ENCODE measurements at regions not wholly inside any gene's neighbourhood (a gene's known extent, or its start where the extent isn't known, plus 50 kb on each side); places are given as distances from the start of the nearest gene placed in this dataset.

DNA sequence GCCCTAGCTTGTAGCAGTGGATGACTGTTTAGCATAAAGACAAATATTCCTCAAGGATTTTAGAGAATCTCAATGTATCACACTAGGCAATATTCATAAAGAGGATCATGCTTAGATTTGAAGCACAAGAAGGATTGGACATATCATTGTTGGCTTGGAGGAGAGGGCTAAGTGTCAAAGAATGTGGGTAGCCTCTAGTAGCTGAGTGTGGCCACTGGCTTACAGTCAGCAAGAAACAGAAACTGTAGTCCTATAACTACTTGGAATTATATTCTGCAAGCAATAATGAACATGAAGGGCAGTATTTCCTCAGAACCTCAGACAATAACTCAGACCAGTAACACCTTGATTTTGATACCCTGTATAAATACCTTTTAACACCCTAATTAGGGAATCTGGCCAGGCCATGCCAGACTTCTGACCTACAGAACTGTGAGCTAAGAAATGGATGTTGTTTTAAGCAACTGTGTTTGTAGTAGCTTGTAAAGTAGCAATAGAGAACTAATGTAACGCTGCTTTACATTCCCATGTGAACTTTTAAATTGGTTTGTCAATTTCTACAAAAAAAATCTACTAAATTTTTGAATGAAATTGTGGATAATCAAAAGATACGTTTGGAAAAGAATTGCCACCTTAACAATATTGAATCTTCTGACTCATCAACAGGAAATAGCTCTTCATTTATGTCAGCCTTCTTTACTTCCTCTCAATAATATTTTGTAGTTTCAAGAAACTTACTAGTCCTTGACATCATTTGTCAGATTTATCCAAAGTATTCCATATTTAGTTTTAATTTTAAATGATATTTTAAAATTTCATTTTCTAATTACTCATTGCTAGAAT is 65.2 kb upstream of the RSPO3 start:
- no peaks in the 10 kb centered on the region for H3K36me3 ChIP-seq
- no peak for DNase-seq
- H3K4me3 ChIP-seq: no peak overlapping the region
- H3K9me3 ChIP-seq: no peaks in the 10 kb centered on the region
- TF ChIP-seq, protein P1, sequence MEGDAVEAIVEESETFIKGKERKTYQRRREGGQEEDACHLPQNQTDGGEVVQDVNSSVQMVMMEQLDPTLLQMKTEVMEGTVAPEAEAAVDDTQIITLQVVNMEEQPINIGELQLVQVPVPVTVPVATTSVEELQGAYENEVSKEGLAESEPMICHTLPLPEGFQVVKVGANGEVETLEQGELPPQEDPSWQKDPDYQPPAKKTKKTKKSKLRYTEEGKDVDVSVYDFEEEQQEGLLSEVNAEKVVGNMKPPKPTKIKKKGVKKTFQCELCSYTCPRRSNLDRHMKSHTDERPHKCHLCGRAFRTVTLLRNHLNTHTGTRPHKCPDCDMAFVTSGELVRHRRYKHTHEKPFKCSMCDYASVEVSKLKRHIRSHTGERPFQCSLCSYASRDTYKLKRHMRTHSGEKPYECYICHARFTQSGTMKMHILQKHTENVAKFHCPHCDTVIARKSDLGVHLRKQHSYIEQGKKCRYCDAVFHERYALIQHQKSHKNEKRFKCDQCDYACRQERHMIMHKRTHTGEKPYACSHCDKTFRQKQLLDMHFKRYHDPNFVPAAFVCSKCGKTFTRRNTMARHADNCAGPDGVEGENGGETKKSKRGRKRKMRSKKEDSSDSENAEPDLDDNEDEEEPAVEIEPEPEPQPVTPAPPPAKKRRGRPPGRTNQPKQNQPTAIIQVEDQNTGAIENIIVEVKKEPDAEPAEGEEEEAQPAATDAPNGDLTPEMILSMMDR (IDR thresholded peaks at IDR 0.05): no peak
- no peak for TF ChIP-seq POLR2A (IDR thresholded peaks at IDR 0.05)
- H3K4me1 ChIP-seq: no peaks in the 10 kb centered on the region
- no peaks in the 10 kb centered on the region for H3K27me3 ChIP-seq
- H3K27ac ChIP-seq: no peak overlapping the region

DNA sequence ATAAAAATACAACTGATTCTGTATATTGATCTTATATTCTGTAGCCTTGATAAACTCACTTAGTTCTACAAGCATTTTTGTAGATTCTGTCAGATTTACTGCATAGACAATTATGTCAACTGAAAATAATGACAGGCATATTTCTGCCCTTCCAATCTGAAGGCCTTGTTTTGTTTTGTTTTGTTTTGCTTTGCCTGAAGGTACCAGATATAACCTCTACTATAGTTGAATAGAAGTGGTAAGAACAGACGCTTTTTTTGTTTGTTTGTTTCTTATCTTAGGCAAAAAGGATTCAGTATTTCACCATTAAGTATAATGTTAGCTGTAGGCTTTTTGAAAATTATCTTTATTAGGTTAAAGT is 64.6 kb upstream of the RSPO3 start:
- TF ChIP-seq POLR2A (IDR thresholded peaks at IDR 0.05): no peak
- TF ChIP-seq, protein P1 (IDR thresholded peaks at IDR 0.05): no peak
- Histone ChIP-seq H3K4me1 (no peaks in the 10 kb centered on the region), H3K9me3 (no peaks in the 10 kb centered on the region), H3K27ac (no peak overlapping the region), H3K36me3 (no peaks in the 10 kb centered on the region), H3K27me3 (no peaks in the 10 kb centered on the region), H3K4me3 (no peak overlapping the region)
- no peak for DNase-seq

DNA sequence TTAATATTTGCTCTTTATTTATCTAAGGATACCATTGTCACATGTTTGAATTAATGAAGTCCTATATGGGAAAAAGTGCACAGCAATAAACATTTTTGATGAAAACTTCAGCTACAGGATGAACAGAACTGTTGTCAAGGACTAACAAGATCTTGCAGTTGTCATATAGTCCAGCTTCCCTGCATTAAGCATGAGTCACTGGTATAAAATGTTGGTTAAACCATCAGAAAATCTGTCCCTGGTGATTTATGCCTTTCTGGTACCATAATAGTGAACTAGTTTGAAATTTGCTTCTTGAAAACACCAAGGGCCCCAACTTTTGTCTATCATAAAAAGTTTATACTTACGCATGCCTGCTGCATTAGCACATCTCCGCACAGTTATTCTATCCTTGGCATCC is 60.4 kb upstream of the RSPO3 start:
- H3K4me3 ChIP-seq: no peak overlapping the region
- H3K27ac ChIP-seq: no peak overlapping the region
- H3K27me3 ChIP-seq: no peaks in the 10 kb centered on the region
- no peak for TF ChIP-seq POLR2A (IDR thresholded peaks at IDR 0.05)
- no peak for DNase-seq
- no peaks in the 10 kb centered on the region for H3K9me3 ChIP-seq
- H3K4me1 ChIP-seq: no peaks in the 10 kb centered on the region
- H3K36me3 ChIP-seq: no peaks in the 10 kb centered on the region

DNA sequence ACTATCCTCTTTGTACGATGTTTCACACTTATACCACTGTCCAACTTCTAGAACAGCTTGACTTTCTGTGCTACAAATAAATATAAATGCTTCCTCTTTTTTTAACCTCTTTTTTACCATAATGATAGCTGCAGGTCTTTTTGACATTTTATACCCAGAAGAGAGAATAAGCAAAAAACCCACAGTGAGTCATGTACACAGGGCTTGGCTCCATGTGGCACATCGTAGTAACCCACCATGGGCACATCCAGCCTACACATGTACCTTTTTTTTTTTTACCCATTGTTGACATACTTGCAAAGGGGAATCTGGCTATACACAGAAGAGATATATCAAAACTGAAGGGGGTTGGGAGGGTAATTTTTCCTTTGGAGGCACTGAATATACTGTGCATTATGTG is 59.5 kb upstream of the RSPO3 start:
- H3K4me1 ChIP-seq: no peaks in the 10 kb centered on the region
- no peaks in the 10 kb centered on the region for H3K9me3 ChIP-seq
- H3K4me3 ChIP-seq: no peak overlapping the region
- no peak overlapping the region for H3K27ac ChIP-seq
- DNase-seq: no peak
- no peaks in the 10 kb centered on the region for H3K27me3 ChIP-seq
- no peak for TF ChIP-seq POLR2A (IDR thresholded peaks at IDR 0.05)
- TF ChIP-seq, protein P1 (IDR thresholded peaks at IDR 0.05): no peak
- H3K36me3 ChIP-seq: no peaks in the 10 kb centered on the region

Small RNA genes lying in the stretch of these regions (small RNA-seq; reads per million reads assigned to genes)
- gene MIR588: 0 reads per million in 2 donors
- gene RNU6-200P: 0 reads per million in 2 donors
